ENCODE measurements at regions not wholly inside any gene's neighbourhood (a gene's known extent, or its start where the extent isn't known, plus 50 kb on each side); places are given as distances from the start of the nearest gene placed in this dataset.
"Not testable (repeated sequence)": the region's sequence is repeated elsewhere in the genome, so short reads cannot be mapped to it uniquely, and the experiment has no call there.

GRCh38 chr2:595141-595815 is 81.9 kb downstream of the TMEM18 start:
- DNase-seq = no peak

GRCh38 chr2:594297-594949 is 82.8 kb downstream of the TMEM18 start:
- DNase-seq = no peak

- DNase-seq = no peak
Observed at GRCh38 chr2:593356-594026, 83.7 kb downstream of the TMEM18 start.

- DNase-seq = no peak
Observed at GRCh38 chr2:592737-593136, 84.5 kb downstream of the TMEM18 start.

- DNase-seq = no peak
Observed at GRCh38 chr2:590214-591175, 86.7 kb downstream of the TMEM18 start.

GRCh38 chr2:589281-590130 is 87.7 kb downstream of the TMEM18 start:
- DNase-seq = no peak

GRCh38 chr2:588074-588645 is 89.0 kb downstream of the TMEM18 start:
- no peak for DNase-seq

- no peak for DNase-seq
Observed at GRCh38 chr2:587087-587960, 89.9 kb downstream of the TMEM18 start.

GRCh38 chr2:586641-587076 is 90.5 kb downstream of the TMEM18 start:
- no peak for DNase-seq

GRCh38 chr2:584863-585823 is 92.1 kb downstream of the TMEM18 start:
- DNase-seq = peak; percentile 9

GRCh38 chr2:583666-584065 is 93.5 kb downstream of the TMEM18 start:
- no peak for DNase-seq

GRCh38 chr2:582792-583528 is 94.2 kb downstream of the TMEM18 start:
- no peak for DNase-seq

GRCh38 chr2:582289-582688 is 94.9 kb downstream of the TMEM18 start:
- DNase-seq = not testable (repeated sequence)

- no peak for DNase-seq
Observed at GRCh38 chr2:579961-580360, 97.2 kb downstream of the TMEM18 start.

- DNase-seq = no peak
Observed at GRCh38 chr2:579351-579886, 97.8 kb downstream of the TMEM18 start.

- no peak for DNase-seq
Observed at GRCh38 chr2:576292-576691, 100.9 kb downstream of the TMEM18 start.

- DNase-seq = no peak
Observed at GRCh38 chr2:575727-576236, 101.4 kb downstream of the TMEM18 start.
